GM04503 (cell line): ENCODE measurements at regions not wholly inside any gene's neighbourhood (a gene's known extent, or its start where the extent isn't known, plus 50 kb on each side); places are given as distances from the start of the nearest gene placed in this dataset.
"Not testable (repeated sequence)": the region's sequence is repeated elsewhere in the genome, so short reads cannot be mapped to it uniquely, and the experiment has no call there.

Source experiments
- DNase-seq: peaks from one replicate; pipeline ENCODE4 v3.0.0-alpha.2; 2012; ENCODE audit warnings: low read depth

DNA sequence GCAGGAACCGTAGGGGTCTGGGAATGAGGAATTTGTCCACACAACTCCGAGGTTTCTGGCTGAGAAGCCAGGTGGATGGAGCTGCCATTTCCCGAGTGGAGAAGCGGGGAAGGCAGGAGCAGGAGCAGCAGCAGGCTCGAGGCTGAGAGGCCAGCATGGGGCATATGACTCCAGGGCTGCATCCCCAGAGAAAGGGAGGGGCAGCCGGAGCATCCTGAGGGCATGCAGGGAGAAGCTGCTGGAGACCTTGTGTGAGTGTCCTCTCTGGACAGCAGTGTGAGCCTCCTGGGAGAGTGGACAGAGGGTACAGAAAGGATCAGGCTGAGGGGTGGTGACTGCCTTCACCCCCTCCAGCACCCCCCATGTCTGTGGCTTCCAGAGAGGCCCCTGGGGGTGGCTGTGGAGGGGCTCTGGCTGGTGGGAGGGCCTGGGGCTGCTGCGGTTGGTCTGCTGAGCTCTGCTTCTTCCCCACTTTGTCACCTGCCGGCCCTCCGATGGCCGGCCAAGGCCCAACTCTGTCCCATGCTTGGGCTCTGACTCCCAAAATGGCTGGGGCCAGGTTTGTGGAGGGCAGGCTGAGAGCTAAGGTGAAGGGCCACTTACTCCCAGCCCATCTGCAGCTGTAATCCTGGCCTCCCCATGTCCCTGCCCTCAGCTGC, 633.1 kb downstream of the MATN1 start:
- DNase-seq, result no peak

DNA sequence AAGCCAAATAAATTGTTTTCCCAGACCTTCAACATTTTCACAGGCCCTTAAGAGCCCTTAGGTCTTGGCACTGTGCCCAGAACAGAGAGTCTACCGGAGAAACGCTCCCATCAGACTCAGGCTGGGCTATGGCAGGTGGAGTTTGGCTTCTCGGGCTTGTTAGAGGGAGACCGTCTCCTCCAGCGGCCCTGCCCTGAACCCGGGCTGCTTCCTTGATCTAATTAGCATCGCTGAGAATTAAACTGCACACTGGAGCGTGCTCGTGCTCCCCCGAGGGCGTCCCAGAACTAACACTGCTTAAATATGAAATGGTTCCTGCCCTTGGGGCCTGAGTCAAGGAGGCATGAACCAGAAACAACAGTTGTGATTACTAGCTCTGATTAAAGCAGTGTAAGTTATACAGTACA, 634.4 kb downstream of the MATN1 start:
- DNase-seq, result no peak

- DNase-seq, result no peak
Measured at GRCh38 chr1:30088594-30088993, 634.8 kb downstream of the MATN1 start.

GRCh38 chr1:30087465-30087864, 635.9 kb downstream of the MATN1 start:
- no peak for DNase-seq

DNA sequence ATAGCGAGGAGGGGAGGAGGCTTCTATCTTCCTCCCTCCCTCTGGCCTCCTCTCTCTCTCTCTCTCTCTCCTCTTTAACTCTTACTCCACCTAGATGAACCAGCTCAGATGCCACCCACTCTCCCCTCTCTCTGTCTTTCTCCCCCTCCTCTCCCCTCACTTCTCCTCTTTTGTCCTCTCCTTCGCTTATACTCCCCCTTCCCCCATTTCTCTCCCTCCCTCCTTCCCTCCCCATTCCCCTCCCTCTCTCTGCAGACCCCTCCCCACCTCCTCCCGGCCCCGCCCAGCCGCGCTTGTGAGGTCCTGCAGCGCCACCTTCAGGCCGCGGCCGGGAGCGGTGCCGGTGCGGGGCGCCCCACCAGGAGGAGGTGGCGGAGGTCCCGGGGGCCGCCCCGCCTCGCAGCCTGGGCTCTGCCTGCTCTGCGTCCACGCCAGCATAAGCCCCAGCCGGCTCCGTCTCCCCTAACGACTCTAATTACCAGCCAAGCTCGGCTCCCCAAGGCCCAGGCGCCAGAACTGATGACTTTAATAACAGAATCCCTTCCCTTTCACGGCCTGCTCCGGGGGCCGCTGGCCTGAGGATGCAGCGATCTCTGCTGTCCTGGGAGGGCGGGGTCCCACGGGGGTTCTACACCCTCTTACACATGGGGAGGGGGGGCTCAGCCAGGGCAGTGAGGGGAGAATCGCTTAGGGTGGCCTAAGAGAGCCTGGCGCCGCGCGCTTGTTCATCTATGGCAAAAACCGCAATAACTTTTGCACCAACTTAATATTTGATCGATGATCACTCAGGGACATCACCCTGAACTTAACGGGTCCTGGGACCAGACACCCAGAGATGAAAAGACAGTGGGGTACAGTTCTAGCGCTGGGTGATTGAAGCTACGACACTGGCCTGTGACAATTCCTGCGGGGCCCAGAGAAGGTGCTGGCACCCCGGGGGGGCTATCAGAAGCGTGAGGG, 637.3 kb downstream of the MATN1 start:
- DNase-seq, result no peak

DNA sequence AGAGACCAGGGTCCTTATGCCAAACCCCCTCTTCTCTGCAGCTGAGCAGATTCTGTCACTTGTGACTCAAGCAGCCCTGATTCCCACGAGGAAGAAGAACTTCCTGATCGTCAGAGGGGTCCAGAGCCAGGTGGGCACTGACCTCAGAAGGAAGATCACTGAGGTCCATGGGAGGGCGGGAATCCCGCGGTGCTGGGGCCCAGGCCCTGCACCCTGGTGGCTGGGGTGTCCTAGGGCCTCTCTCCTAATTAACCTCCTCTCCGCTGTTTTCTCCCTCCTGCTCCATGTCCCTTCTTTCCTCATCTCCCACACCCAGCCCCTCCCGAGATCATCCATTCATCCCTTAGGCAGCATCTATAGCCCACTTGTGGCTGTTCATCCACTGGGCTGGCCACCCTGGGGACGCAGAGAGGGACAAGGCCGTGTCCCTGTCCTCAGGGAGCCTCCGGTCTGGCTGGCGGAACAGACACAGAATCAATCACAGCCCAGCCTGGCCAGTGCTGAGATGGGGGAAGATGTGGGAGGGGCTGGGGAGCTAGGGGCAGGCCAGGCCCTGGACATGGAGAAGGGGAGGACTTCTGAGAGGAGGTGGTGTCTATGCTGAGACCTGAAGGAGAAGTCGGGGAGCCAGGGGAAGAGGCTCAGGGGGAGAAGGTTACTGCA, 638.3 kb downstream of the MATN1 start:
- DNase-seq, result no peak

DNA sequence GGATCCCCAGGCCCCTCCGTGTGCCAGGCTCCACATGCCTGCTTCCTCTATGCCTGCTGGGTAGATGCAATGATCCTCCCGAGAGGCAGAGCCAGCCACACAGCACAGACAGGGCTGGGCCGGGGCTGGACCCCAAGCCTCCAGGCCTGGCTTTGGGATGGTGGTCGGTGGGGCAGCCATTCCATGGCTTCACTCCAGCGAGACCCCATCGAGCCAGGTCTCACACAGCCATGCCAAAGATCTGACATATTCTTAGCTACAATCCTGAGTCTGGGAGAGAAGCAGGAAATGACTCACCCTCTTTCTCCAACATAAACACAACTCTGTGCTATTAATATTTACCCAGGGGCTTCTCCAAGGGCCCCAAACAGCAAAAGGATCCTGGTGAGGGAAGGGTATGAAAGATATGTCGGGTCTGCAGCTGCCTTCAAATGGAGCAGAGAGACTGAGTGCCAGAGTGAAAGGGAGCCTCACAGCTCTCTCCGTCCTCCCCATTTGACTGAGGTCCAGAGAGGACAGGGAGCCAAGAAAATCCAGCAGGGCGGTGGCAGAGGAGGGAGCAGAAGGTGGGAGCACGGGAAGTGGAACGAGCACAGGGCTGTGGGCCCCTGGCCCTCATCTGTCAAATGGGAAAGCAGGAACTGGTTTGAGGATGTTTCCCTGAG, 639.5 kb downstream of the MATN1 start:
- DNase-seq, result peak; percentile 27

DNA sequence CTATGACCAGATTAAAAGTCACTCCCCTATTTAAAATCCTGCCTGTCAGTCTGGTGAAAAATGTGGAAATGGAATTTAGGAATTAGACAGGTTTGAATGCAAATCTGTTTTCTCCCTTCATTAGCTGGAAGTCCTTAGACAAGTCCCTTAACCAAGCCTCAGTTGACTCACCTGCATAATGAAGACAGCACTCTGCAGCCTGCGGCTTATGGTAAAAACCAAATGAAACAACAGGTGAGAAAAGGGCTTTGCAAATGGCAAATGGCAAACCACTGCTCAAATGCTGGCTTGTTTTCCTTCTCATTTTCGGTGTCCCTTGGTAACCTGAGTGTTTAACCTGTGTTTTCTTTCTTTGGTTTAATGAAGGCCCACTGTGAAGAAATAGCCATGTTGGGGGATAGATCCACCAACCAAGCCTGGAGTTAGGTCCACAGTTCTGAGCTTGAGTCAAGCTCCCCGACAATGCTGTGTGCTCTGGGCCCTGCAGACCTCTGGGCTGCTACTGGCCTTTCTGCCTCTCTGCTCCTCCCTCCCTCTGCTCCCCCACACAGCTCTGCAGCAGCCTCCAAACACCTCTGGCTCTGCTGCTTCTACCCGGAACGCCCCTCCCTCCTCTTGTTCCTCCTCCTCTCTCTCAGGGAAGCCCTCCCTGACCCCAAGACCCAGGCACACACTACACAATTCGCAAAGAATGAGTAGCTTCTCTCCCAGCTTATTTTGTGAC, 641.8 kb downstream of the MATN1 start:
- no peak for DNase-seq

DNA sequence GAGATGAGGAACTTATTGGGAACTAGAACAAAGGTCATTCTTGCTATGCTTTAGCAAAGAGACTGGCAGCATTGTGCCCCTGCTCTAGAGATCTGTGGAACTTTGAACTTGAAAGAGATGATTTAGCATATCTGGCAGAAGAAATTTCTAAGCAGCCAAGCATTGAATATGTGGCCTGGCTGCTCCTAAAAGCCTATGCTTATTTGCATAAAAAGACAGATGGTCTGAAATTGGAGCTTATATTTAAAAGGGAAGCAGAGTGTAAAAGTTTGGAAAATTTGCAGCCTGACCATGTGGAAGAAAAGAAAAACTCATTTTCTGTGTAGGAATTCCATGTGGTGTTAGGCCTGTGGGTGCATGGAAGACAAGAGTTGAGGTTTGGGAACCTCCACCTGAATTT, 647.5 kb downstream of the MATN1 start:
- not testable (repeated sequence) for DNase-seq

GRCh38 chr1:30068787-30069472, 654.5 kb downstream of the MATN1 start:
- no peak for DNase-seq

GRCh38 chr1:30064547-30064946, 658.8 kb downstream of the MATN1 start:
- DNase-seq, result no peak

DNA sequence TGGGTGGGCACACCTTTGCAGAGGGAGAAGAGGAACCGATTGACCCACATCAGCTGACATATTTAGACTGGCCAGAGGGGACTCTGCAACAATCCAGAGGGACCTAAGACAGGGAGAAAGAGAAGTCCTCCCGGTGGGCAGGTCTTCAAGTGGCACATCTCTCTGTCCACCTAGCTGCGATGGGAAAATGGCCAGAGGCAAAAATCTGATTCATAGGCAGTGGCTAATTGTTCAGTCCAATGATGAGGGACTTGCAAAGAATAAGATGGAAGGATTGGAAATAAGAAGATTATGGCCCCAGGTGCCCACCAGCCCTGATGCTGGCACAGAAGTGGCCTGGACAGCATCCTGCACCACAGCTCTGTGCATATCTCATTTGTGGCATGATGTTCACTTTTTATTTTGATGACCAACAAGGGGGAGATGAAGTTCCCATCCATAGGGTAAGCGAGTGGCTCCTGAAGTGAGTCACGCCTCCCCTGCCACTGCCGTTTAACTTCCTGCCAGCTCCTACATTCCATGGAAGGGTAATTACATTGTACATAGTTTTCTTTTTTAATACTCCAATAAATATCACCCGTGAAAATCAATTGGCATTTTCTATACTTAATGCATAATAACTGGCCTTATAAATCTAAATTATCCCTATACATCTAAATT, 659.6 kb downstream of the MATN1 start:
- no peak for DNase-seq

DNA sequence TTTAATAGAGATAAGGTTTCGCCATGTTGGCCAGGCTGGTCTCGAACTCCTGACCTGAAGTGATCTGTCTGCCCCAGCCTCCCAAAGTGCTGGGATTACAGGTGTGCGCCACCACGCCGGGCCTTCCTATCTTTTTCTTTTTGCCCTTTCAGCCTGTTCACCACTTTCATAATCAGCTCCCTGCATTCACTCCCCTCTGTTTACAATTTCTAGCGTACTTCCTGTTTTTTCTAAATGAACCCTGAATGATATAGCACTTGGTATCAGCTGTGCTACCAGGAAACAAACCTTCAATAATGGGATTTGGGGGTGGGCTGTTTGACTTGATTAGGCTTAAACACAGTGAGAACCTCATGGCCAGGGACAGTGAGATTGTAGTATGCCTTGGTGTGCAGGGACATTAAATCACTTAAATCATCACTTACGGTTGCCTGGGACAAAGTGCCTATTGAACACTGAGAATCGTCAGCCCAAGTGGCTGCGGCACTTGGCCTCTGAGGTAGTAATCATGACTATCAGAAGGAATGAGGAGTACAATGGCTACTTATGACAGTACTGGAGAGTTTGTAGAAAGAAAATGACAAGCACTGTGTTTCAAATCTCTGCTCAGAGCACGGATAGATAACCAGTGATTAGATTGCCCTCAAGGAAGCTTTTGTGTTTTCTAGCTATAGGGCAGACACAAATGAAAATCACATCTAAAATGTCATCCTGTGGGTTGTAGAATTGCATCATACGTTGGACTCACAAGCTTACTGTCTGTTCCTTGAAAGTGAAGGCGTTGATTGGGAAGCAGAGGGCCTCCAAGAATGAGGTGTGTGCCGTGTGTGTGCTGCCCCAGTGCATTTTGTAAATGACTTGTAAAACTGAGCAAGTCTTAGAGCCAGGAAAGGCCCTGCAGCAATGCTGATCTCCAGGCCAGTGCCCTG, 661.8 kb downstream of the MATN1 start:
- no peak for DNase-seq

GRCh38 chr1:30060738-30061137, 662.6 kb downstream of the MATN1 start:
- DNase-seq, result no peak

DNA sequence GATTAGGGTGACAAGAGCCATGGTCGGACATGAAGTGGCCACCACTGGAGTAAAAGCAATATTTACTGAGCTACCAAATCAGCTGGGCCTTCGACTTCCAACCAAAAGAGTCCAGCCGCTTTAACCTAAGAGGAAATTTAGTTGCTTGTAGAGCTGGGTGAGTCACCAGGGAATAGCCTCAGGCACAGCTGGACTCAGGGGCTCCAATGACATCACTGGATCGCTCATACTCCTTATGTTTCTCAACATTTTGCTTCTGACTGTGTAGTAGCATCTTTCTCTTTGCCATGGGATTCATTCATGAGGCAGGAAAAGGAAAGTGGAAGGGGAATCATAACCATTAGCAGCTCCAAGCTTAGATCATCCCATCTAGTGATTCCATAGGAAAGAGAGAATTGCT, 664.4 kb downstream of the MATN1 start:
- peak; percentile 28 for DNase-seq

GRCh38 chr1:30054126-30054525, 669.3 kb downstream of the MATN1 start:
- no peak for DNase-seq

DNA sequence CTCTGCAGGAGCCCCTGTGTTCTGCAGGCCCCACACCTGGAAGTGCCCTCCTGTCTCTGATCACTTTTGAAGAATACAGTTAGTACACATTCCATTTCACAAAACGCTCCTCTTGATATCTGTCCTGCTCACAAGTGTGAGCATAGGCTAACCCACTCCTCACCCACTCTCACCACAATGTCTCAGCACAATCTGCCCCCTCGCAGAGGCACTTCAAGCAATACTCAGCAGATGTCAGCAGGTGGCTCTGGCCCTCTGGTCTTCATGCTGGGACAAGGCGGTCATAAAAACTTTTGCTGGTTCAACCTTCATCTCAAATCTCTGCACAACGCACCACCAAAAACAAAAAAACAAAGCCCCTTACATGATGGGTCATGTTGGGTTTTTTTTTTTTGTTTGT, 671.2 kb downstream of the MATN1 start:
- DNase-seq, result no peak

DNA sequence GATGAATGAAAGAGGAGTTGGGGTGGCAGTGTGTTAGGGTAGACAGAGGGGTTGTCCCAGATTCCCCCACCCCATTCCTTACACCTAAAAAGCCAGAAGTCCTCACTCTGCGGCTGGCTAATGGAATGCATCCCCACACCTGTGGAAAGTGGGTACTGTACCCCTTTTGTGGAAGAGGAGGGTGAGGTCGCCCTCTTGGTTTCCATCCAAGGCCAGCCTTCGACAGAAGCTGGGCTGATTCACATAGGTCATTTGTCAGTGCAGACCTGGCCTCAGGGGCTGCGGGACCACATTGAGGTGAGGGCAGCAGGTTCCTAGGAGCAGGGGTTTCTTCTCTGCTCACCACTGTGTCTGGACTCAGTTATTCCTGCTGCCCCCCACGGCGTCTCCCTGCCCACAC, 671.6 kb downstream of the MATN1 start:
- no peak for DNase-seq

DNA sequence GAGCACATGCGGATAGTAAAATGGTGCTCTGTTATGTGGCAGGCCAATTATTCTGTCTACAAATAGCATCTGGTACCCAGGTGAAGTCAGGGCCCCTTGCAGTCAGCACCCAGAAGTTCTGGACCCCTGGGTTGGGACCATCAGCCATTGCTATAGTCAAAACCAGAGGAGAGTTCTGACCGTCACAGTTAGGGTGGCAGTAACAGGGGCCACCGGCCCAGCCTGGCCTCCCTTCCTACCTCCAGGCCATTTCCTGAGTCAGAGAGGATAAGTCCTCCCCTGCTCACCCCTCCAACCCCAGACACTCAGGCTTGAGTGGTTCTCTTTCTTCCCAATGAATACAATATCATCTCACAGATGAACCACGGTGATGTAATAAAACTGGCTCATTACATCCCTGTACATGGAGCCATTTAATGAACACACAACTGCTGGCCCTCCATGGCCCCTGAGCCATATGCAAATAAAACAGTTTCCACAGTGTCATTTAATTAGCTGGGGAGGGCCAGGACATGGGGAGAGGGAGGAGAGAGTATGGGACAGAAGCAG, 673.6 kb downstream of the MATN1 start:
- no peak for DNase-seq
